ENCODE measurements at regions not wholly inside any gene's neighbourhood (a gene's known extent, or its start where the extent isn't known, plus 50 kb on each side); places are given as distances from the start of the nearest gene placed in this dataset.

- ATAC-seq, result no peak
- TF ChIP-seq ISL1 (CRISPR knock-in tag; IDR thresholded peaks at IDR 0.05), result no peak
- TF ChIP-seq, protein P1, sequence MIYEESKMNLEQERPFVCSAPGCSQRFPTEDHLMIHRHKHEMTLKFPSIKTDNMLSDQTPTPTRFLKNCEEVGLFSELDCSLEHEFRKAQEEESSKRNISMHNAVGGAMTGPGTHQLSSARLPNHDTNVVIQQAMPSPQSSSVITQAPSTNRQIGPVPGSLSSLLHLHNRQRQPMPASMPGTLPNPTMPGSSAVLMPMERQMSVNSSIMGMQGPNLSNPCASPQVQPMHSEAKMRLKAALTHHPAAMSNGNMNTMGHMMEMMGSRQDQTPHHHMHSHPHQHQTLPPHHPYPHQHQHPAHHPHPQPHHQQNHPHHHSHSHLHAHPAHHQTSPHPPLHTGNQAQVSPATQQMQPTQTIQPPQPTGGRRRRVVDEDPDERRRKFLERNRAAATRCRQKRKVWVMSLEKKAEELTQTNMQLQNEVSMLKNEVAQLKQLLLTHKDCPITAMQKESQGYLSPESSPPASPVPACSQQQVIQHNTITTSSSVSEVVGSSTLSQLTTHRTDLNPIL (CRISPR knock-in tag; IDR thresholded peaks at IDR 0.05; ENCODE audit: low read depth), result no peak
- TF ChIP-seq ZNF70 (CRISPR knock-in tag; IDR thresholded peaks at IDR 0.05), result no peak
- TF ChIP-seq OSR1 (CRISPR knock-in tag; IDR thresholded peaks at IDR 0.05), result no peak
- no peak for TF ChIP-seq ZFP3 (CRISPR knock-in tag; IDR thresholded peaks at IDR 0.05)
- no peak for TF ChIP-seq ARNTL (CRISPR knock-in tag; IDR thresholded peaks at IDR 0.05; ENCODE audit: borderline replicate concordance, low read depth)
- TF ChIP-seq ESRRG (CRISPR knock-in tag; IDR thresholded peaks at IDR 0.05), result no peak
- no peak for TF ChIP-seq SNAI2 (CRISPR knock-in tag; IDR thresholded peaks at IDR 0.05)
- no peak for TF ChIP-seq ZNF8 (CRISPR knock-in tag; IDR thresholded peaks at IDR 0.05)
- TF ChIP-seq, protein P2, sequence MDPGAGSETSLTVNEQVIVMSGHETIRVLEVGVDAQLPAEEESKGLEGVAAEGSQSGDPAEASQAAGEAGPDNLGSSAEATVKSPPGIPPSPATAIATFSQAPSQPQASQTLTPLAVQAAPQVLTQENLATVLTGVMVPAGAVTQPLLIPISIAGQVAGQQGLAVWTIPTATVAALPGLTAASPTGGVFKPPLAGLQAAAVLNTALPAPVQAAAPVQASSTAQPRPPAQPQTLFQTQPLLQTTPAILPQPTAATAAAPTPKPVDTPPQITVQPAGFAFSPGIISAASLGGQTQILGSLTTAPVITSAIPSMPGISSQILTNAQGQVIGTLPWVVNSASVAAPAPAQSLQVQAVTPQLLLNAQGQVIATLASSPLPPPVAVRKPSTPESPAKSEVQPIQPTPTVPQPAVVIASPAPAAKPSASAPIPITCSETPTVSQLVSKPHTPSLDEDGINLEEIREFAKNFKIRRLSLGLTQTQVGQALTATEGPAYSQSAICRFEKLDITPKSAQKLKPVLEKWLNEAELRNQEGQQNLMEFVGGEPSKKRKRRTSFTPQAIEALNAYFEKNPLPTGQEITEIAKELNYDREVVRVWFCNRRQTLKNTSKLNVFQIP (CRISPR knock-in tag; IDR thresholded peaks at IDR 0.05; ENCODE audit: borderline replicate concordance, low read depth), result no peak
Observed at GRCh38 chr1:199953651-199954050, 73.9 kb upstream of the NR5A2 start.

DNA sequence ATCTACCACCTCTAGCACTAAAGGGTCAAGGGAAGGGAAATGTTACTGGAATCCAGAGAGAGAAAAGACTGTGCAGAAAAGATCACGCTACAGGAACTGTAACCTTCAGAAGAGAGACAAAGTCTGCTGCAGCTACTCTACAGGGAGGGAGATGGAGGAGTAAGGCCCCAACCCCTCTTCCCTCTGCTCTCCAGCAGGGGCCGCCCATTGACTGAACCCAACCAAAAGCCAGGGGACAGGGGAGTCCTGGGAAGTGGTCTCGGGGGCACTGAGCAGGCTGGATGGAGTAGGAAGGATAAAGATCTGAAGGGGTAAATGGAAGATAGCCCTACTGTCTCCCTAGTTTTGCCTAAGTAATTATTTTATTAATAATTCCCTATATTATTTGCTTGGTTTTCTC lies 72.8 kb upstream of the NR5A2 start:
- TF ChIP-seq BACH2 (CRISPR knock-in tag; IDR thresholded peaks at IDR 0.05; ENCODE audit: borderline replicate concordance) (no peak), GLIS3 (CRISPR knock-in tag; IDR thresholded peaks at IDR 0.05) (no peak), ZNF70 (CRISPR knock-in tag; IDR thresholded peaks at IDR 0.05) (no peak), ZFP30 (CRISPR knock-in tag; IDR thresholded peaks at IDR 0.05) (no peak), ZNF565 (CRISPR knock-in tag; conservative IDR thresholded peaks at IDR 0.05; ENCODE audit: low read depth) (no peak), ZNF8 (CRISPR knock-in tag; IDR thresholded peaks at IDR 0.05) (no peak), ISL1 (CRISPR knock-in tag; IDR thresholded peaks at IDR 0.05) (no peak), SNAI2 (CRISPR knock-in tag; IDR thresholded peaks at IDR 0.05) (no peak), CSDC2 (CRISPR knock-in tag; IDR thresholded peaks at IDR 0.05) (no peak)
- TF ChIP-seq, protein P1 (CRISPR knock-in tag; IDR thresholded peaks at IDR 0.05; ENCODE audit: low read depth), result no peak
- ATAC-seq, result peak; percentile 49; the same call in 1 of the 3 replicates

DNA sequence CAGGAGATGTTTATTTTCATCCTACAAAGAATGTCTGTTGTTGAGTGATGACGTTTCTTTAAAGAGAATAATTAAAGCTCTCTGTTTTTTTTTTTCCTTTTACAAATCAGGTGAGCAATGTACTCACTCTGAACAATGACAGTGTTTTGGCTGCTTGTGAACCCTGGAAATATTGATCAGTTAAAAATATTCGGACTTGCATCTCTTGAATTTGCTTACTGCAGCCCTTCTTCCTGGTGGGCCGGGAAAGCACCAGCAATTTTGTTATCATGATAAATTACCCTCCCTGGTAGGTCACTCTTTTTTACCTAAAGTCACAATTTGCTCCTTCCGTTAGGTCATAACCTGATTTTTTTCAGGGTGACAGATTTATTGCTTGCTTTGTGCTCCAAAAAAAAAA lies 72.3 kb upstream of the NR5A2 start:
- no peak for ATAC-seq
- TF ChIP-seq, protein P1 (CRISPR knock-in tag; IDR thresholded peaks at IDR 0.05; ENCODE audit: low read depth), result no peak
- TF ChIP-seq ZNF70 (CRISPR knock-in tag; IDR thresholded peaks at IDR 0.05) (no peak), BACH2 (CRISPR knock-in tag; IDR thresholded peaks at IDR 0.05; ENCODE audit: borderline replicate concordance) (no peak), ZC3H10 (CRISPR knock-in tag; IDR thresholded peaks at IDR 0.05) (no peak)
- TF ChIP-seq, protein P3, sequence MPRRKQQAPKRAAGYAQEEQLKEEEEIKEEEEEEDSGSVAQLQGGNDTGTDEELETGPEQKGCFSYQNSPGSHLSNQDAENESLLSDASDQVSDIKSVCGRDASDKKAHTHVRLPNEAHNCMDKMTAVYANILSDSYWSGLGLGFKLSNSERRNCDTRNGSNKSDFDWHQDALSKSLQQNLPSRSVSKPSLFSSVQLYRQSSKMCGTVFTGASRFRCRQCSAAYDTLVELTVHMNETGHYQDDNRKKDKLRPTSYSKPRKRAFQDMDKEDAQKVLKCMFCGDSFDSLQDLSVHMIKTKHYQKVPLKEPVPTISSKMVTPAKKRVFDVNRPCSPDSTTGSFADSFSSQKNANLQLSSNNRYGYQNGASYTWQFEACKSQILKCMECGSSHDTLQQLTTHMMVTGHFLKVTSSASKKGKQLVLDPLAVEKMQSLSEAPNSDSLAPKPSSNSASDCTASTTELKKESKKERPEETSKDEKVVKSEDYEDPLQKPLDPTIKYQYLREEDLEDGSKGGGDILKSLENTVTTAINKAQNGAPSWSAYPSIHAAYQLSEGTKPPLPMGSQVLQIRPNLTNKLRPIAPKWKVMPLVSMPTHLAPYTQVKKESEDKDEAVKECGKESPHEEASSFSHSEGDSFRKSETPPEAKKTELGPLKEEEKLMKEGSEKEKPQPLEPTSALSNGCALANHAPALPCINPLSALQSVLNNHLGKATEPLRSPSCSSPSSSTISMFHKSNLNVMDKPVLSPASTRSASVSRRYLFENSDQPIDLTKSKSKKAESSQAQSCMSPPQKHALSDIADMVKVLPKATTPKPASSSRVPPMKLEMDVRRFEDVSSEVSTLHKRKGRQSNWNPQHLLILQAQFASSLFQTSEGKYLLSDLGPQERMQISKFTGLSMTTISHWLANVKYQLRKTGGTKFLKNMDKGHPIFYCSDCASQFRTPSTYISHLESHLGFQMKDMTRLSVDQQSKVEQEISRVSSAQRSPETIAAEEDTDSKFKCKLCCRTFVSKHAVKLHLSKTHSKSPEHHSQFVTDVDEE (CRISPR knock-in tag; IDR thresholded peaks at IDR 0.05), result no peak

- ATAC-seq, result no peak
- TF ChIP-seq ESRRG (CRISPR knock-in tag; IDR thresholded peaks at IDR 0.05) (no peak), ZFP30 (CRISPR knock-in tag; IDR thresholded peaks at IDR 0.05) (no peak), RARB (CRISPR knock-in tag; IDR thresholded peaks at IDR 0.05) (no peak), ZC3H10 (CRISPR knock-in tag; IDR thresholded peaks at IDR 0.05) (no peak), BACH2 (CRISPR knock-in tag; IDR thresholded peaks at IDR 0.05; ENCODE audit: borderline replicate concordance) (no peak), GLIS3 (CRISPR knock-in tag; IDR thresholded peaks at IDR 0.05) (no peak), ZNF8 (CRISPR knock-in tag; IDR thresholded peaks at IDR 0.05) (no peak), TCF4 (CRISPR knock-in tag; IDR thresholded peaks at IDR 0.05; ENCODE audit: borderline replicate concordance) (no peak), SNAI2 (CRISPR knock-in tag; IDR thresholded peaks at IDR 0.05) (no peak), CSRNP3 (CRISPR knock-in tag; IDR thresholded peaks at IDR 0.05) (no peak), ZNF70 (CRISPR knock-in tag; IDR thresholded peaks at IDR 0.05) (no peak), OSR1 (CRISPR knock-in tag; IDR thresholded peaks at IDR 0.05) (no peak)
- TF ChIP-seq, protein P3 (CRISPR knock-in tag; IDR thresholded peaks at IDR 0.05), result no peak
- TF ChIP-seq, protein P2 (CRISPR knock-in tag; IDR thresholded peaks at IDR 0.05; ENCODE audit: borderline replicate concordance, low read depth), result no peak
Observed at GRCh38 chr1:199956005-199956404, 71.5 kb upstream of the NR5A2 start.
